Glutamatergic neuron (in vitro differentiated cells): ENCODE measurements at regions not wholly inside any gene's neighbourhood (a gene's known extent, or its start where the extent isn't known, plus 50 kb on each side); places are given as distances from the start of the nearest gene placed in this dataset.

ENCODE experiments used
- DNase-seq: peaks from one replicate; pipeline ENCODE4 v3.0.0; 2022
- H3K27ac Mint-ChIP-seq: one replicate; pipeline ENCODE4 v1.8.0; 2020; ENCODE audit warnings: mild to moderate bottlenecking, mixed read lengths, inconsistent platforms; ENCODE audit not compliant: unreplicated experiment
- H3K27me3 Mint-ChIP-seq: one replicate; pipeline ENCODE4 v1.8.0; 2020; ENCODE audit warnings: mild to moderate bottlenecking, moderate library complexity, mixed read lengths, inconsistent platforms; ENCODE audit not compliant: unreplicated experiment
- H3K36me3 Mint-ChIP-seq: one replicate; pipeline ENCODE4 v1.8.0; 2020; ENCODE audit warnings: mild to moderate bottlenecking, mixed read lengths, inconsistent platforms; ENCODE audit not compliant: unreplicated experiment
- H3K4me1 Mint-ChIP-seq: one replicate; pipeline ENCODE4 v1.8.0; 2020; ENCODE audit warnings: mild to moderate bottlenecking, low read depth, mixed read lengths, inconsistent platforms; ENCODE audit not compliant: unreplicated experiment
- H3K4me3 Mint-ChIP-seq: one replicate; pipeline ENCODE4 v1.8.0; 2020; ENCODE audit warnings: mild to moderate bottlenecking, mixed read lengths, inconsistent platforms; ENCODE audit not compliant: unreplicated experiment
- H3K9me3 Mint-ChIP-seq: one replicate; pipeline ENCODE4 v1.8.0; 2020; ENCODE audit warnings: mild to moderate bottlenecking, moderate library complexity, mixed read lengths, inconsistent platforms; ENCODE audit not compliant: unreplicated experiment
- CTCF ChIP-seq: fragments of 200-600 bp; sonication (generic); IDR thresholded peaks from one replicate; pipeline ENCODE4 v1.5.0; 2021; ENCODE audit not compliant: partially characterized antibody, unreplicated experiment

GRCh38 chr5:164708831-164709230 lies 1203.4 kb downstream of the MAT2B start:
- no peak for DNase-seq
- no peaks in the 10 kb centered on the region for H3K4me1 Mint-ChIP-seq
- no peaks in the 10 kb centered on the region for H3K9me3 Mint-ChIP-seq
- H3K27ac Mint-ChIP-seq, result no peak overlapping the region
- no peak for TF ChIP-seq CTCF
- no peak overlapping the region for H3K4me3 Mint-ChIP-seq
- no peaks in the 10 kb centered on the region for H3K27me3 Mint-ChIP-seq
- H3K36me3 Mint-ChIP-seq, result no peaks in the 10 kb centered on the region

DNA sequence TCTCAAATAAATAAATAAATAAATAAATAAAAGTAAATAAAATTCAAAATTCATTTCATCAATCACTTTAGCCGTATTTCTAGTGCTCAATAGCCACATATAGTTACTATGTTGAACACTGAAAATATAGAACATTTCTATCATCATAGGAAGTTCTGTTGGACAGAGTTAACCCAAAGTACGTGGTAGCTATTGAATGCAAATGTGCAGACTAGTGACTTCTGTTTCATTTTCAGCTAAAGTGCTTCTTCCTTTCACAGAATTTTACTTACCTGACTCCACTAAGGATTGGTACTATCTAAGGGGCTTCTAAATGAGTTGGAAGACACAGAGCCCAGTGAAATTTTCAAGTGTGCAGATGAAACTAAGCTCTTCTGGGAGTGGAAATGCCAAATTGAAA lies 1208.3 kb downstream of the MAT2B start:
- DNase-seq, result no peak
- no peak overlapping the region for H3K27ac Mint-ChIP-seq
- no peak for TF ChIP-seq CTCF
- H3K36me3 Mint-ChIP-seq, result no peaks in the 10 kb centered on the region
- no peak overlapping the region for H3K4me3 Mint-ChIP-seq
- H3K4me1 Mint-ChIP-seq, result no peaks in the 10 kb centered on the region
- H3K27me3 Mint-ChIP-seq, result peaks cover 1% of the 10 kb centered on the region
- H3K9me3 Mint-ChIP-seq, result no peaks in the 10 kb centered on the region

GRCh38 chr5:164721116-164721515 lies 1215.7 kb downstream of the MAT2B start:
- Mint-ChIP-seq H3K9me3 (no peaks in the 10 kb centered on the region), H3K36me3 (no peaks in the 10 kb centered on the region), H3K27me3 (peaks cover 1% of the 10 kb centered on the region), H3K4me1 (no peaks in the 10 kb centered on the region), H3K27ac (no peak overlapping the region), H3K4me3 (no peak overlapping the region)
- TF ChIP-seq CTCF, result no peak
- DNase-seq, result no peak

DNA sequence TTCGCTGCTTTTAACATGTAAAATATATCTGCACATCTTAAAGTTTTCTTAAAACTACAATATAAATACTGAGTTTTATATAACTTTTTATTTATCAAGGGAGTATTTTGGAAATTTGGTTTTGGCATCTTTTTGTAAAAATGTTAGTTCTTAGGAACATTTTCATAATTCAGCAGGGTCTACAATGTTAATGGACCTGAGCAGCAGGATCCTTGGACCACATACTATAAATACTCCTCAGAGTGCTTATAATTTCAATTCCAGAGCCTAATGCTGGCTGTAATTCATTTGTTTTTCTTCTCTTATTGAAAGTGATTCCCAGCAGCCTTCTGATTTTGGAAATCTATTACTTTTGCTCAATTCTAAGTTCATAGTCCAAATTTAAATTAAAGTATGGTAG lies 1216.2 kb downstream of the MAT2B start:
- no peak for DNase-seq
- Mint-ChIP-seq H3K27ac (no peak overlapping the region), H3K9me3 (no peaks in the 10 kb centered on the region), H3K27me3 (peaks cover 1% of the 10 kb centered on the region), H3K4me3 (no peak overlapping the region), H3K4me1 (no peaks in the 10 kb centered on the region), H3K36me3 (no peaks in the 10 kb centered on the region)
- no peak for TF ChIP-seq CTCF

DNA sequence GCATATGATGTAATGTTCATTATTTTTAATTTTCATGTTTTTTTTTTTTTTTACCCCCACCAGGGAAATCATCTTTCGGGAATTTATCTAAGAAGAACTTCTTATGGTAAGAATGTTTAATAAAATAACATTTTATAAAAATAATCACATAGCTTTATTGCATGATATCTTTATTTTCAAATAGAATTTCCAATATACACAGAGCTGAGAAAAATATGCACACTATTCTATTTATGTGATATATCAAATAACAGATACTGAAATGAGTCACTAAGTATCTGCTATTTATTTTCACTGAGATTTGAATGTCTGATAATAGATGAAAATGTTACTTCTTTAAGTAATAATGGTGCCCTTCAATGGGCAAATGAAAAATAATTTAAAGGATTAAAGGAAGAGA lies 1217.3 kb downstream of the MAT2B start:
- TF ChIP-seq CTCF, result no peak
- DNase-seq, result no peak
- no peaks in the 10 kb centered on the region for H3K4me1 Mint-ChIP-seq
- H3K27me3 Mint-ChIP-seq, result peaks cover 1% of the 10 kb centered on the region
- H3K4me3 Mint-ChIP-seq, result no peak overlapping the region
- H3K9me3 Mint-ChIP-seq, result no peaks in the 10 kb centered on the region
- H3K27ac Mint-ChIP-seq, result no peak overlapping the region
- no peaks in the 10 kb centered on the region for H3K36me3 Mint-ChIP-seq
